GM21723 (cell line): ENCODE measurements at regions not wholly inside any gene's neighbourhood (a gene's known extent, or its start where the extent isn't known, plus 50 kb on each side); places are given as distances from the start of the nearest gene placed in this dataset.
A peak's percentile ranks its signal among the peaks of the same experiment; 100 is the strongest.

ENCODE experiments used
- ATAC-seq: cut with Tn5 transposase; IDR thresholded peaks from one replicate; pipeline ENCODE4 v1.9.1; 2021; ENCODE audit warnings: mild to moderate bottlenecking, moderate library complexity; ENCODE audit not compliant: unreplicated experiment

DNA sequence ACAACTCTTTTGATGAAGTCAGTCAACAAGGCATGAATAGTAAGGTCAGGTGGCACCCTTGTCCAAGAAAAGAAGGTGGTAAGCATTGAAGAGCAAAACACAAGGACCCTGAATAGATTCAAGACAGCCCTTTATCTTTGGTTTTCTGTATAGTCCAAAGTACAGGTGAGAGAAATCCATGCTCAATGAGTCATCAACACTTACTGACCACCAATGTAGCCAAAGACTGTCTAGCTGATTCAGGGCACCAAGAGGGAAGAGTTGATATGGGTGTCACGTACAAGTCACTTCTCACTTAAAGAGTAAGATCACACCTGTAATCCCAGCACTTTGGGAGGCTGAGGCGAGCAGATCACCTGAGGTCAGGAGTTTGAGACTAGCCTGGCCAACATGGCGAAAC, 528.3 kb downstream of the CD83 start:
- ATAC-seq = no peak

DNA sequence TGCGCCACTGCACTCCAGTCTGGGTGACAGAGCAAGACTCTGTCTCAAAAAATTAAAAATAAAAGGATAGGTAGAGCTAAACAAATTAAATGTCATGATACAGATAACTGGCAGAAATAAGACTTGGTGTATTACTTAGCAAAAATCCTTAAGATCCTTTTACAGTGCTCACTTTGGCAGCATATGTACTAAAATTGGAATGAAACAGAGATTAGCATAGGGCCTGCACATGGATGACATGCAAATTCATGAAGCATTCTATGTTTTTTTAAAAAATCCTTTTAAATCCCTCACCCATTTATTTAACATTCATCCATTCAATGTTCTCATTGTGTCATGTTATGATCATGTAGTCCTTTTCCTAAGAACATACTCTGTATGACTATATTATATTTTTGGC, 528.8 kb downstream of the CD83 start:
- ATAC-seq = no peak

DNA sequence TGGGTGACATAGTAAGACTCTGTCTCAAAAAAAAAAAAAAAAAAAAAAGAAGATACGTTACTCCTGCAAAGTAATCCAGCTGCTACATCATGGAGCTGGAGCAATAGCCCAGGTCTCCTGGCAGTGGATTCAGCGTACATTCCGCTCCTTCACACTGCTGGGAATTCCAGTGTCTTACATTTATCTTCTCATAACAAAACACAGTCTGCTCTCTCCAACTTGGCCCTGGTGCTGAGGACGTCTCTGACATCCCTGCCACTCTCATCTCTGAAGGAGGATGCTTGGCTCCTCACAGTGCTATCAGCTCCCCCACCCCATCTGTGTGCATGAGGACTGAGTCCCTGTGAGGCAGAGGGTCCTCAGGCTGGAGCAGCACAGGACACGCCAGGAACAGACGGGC, 529.8 kb downstream of the CD83 start:
- no peak for ATAC-seq

DNA sequence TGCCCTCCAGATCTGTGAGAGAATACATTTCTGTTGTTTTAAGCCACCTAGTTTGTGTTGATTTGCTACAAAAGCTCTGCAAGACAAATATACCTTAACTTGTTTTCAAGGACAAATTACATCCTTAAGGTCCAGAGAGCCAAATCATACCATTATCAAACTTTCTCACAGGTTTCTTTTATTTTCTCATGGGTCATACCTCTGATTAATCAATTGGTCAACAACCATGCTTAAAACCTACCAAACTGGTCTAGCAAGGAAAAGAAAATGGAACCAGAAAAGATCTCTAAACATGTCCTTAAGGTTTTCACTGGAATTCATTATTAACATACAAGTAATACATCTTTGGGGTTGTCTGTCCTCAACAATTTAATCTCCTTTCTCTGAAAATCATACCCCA, 535.0 kb downstream of the CD83 start:
- ATAC-seq = no peak

DNA sequence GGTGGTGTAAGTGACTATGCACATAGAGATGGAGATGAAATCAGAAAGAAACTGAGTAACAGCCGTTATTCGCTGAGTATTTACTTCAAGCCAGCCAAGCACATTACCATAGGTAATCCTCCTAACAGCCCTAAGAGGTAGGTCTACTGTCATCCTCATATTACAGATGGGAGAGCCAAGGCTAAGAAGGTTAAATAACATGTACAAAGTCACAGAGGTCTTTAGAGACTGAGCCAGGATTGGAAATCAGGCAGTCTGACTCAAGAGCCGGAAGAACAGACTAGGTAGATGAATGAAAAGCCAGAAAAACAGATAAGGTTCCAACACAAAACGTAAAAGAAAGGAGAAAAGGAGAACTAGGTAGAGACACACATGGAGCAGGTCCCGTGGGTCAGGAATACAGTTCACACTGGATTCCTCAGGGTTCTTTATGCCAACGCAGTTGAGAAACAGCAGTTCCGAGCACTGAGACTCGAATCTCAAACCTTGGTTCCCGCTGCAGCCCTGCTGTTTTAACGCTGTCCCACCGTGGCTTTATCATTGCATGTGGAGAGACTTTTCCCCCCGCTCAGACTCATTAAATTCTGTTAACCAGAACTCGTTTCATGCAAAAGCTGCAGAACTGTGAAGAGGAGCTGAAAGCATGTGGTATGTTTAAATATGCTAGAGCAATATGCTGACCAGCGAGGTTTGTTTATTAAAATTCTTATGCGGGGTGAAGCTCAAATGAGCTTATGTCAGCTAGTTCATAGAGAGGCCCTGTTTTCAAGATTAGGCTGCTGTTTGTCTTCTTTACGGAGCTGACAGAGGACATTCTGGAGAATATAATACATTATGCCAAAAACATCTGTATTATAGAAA, 537.9 kb downstream of the CD83 start:
- ATAC-seq = no peak

DNA sequence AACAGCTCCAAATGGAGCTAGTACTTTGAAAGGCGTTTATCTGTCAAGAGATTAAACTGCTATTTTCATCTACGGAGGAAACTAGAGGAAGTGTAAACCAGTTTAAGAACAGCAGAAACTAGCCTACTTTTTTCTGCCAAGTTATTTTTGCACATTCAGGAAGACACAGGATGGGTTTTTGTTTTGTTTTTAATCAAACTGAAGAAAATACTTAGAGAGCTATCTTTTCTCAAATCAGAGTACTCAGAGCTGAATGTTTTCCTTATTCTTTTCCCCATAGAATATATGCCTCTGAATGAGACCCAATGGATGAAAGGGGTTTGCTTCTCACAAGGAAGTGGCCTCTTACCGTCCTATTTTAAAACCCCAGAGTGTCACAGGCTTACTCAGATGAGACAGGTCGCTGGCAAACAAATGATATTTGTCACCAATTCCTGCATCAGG, 538.5 kb downstream of the CD83 start:
- ATAC-seq = no peak

DNA sequence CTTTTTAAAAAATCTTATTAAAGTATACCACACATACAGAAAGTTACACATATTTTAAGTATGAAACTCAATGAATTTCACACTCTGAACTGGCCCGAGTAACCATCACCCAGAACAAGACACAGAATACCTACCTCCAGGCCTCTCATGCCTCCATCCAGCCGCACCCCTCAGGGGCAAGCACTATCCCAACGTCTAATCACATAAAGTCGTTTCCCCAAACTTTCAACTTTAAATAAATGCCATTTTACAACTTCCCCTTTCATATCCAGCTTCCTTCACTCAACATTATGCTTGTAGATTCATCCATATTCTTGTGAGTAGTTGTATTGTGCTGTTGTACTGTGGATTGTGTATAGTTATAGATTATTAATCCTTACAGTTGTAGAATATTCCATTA, 539.1 kb downstream of the CD83 start:
- no peak for ATAC-seq

DNA sequence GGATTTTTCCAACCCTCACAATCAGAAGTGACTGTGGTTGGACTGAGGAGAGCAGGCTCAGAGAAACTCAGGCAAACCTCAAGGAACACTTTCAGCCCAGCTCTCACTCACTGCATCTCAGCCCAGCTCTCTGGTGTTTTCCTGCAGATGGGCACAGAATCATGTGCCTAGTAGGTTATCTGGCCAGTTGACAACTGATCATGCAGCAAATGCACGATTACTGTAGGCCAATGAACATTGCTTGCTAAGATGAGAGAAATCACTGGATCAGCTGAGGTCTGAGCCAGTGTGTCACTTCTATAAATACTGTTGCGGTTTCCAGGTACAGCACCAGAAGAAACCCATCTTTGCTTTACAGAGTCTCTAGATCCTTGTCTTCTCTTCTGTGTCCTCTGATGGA, 540.5 kb downstream of the CD83 start:
- no peak for ATAC-seq

DNA sequence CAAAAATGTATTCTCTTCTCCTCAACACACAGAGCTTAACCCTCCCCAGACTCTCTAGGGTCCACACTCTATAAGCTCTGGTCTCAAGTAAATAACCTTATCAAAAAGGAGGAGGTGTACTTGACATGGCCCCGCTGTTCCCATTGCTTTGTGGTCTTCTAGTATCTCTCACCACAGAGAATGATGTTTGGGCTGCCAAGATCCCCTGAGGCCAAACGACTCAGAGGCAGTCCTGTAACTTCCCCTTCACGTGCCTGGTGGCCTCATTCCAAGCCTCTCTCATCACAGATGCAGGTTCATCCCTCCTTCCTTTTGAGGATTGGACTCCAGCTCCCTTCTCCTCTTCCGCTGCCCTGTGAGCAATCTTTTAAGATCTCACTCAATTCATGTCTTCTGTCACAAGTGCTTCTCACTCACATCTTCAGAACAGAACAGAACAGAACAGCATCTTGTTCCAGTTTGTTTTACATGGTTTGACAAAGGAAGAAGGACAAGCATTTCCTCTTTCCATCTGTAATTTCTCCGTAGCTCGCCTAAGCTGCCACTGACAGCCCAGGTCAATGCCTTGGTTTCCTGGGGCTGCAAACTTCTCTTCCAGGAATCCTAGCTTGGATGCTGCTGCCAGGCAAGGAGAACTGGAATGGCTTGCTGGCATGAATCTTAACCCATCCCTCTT, 541.5 kb downstream of the CD83 start:
- ATAC-seq = no peak

DNA sequence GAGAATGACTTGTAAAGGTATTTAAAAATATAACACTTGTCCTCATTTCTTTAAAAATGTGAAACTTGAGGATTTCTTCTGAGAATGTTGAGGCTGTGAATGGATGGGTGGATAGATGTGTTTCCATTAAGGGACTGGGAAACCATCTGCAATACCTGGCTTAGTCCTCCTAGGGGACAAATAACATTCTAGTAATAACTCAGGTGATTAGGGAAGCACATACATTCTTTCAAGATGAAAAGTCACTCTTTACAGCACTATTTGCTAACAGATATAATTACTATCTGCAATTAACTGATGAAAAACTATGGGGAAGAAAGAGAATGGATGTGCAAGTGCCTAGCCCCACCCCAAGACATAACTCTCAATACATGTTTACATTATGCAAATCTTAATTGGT, 542.3 kb downstream of the CD83 start:
- ATAC-seq = no peak

DNA sequence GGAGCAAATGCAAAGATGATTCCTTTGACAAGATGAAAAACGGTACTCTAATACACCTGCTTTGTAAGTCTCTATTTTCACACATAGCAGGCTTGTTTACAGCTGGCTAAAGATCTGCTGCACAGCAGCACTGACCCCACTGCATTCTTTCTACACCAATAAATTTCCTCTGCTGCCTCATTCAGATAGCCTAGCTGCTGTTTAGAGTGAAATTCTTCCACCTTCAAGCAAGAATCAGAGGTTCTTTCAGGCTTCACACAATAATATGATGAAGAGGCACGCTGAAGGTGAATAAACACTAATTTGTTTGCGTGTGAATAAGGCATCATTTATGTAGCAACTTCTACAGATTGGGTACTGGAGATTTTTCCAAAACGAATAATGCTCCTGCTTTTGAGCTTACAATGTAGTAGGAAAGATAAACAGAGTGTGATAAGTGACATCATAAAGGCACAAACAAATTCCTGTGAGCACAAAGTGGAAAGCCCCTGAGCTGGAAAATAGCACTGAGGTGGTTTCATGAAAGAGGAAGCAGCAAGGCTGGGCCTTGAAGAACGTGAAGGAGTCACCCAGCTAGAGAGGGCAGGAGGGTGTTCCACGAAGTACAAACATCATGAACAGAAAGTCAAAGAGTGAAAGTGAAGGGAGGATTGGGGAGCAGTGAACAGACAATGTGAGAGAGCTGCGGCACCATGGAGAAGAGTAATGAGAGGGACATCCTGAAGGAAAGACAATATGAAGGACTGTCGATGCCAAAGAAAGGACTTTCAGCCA, 543.4 kb downstream of the CD83 start:
- ATAC-seq = peak; percentile 49

DNA sequence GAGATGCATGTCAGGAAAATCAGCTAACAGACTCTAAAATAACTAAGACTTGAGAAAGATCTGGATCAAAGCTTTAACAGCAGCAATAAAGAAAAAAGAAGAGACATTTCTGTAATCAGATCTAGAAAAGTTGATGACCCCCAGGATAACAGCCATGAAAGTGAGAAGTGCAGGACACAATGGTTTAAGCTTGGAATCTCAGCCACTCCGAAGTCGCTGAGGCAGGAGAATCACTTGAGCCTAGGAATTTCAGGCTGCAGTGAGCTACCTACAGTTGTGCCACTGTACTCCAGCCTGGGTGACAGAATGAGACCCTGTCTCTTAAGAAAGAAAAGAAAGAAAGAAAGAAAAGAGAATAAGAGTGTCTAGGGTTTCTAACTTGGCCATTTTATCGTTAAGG, 544.1 kb downstream of the CD83 start:
- ATAC-seq = no peak

DNA sequence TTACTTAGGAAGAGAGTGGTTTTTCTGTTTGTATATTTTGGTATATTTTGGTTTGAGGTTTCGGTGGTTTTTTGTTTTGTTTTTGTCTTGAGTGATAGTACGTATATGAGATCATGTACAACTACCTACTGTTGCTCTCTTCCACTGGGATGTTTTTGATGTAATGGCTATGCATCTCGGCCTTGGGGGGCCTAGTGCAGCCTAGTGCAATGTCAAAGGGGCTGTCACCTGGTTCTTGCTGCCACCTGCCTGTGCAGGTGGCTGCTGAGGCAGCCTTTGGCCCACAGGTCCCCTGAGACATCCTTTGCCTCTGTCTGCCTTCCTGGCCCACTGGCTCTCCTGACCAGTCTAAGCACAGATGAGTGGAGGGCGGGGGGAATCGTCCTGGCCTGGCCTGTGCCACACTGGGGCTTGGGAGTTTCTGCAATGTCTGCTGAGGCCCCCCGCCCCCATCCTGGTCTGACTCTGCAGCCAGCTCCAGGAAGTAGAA, 546.6 kb downstream of the CD83 start:
- peak; percentile 68 for ATAC-seq

DNA sequence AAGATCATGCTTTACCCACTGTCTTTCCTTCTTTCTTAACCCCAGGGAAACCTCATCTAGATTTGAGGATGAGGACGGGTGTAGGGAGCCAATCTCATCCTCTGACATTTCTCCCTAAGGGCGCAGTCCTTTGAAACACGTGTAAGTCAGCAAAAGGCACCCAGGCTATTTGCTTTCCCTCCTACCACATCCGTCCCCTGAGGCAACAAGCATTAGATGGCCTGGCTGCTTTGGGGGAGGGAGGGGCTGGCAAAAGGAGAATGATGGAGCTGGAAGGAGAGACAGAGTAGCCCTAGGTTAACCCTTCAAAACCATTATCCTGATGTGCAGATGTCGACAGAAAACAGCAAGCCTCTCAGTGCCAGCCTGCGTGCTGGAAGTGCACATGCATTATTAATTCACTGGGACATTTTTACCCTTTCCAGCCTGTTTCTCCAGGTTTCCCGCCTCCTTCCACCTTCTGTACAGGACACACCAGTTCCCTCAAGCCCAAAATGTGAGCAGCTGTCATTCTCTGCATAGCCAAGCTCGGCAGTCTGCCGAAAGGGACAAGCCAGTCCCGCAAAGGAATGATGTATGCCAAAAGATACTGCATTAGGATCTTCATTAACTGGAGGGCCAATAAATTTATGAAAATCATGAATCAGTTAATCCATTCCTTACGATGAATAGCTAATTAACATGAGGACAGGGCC, 547.2 kb downstream of the CD83 start:
- ATAC-seq = peak; percentile 13

DNA sequence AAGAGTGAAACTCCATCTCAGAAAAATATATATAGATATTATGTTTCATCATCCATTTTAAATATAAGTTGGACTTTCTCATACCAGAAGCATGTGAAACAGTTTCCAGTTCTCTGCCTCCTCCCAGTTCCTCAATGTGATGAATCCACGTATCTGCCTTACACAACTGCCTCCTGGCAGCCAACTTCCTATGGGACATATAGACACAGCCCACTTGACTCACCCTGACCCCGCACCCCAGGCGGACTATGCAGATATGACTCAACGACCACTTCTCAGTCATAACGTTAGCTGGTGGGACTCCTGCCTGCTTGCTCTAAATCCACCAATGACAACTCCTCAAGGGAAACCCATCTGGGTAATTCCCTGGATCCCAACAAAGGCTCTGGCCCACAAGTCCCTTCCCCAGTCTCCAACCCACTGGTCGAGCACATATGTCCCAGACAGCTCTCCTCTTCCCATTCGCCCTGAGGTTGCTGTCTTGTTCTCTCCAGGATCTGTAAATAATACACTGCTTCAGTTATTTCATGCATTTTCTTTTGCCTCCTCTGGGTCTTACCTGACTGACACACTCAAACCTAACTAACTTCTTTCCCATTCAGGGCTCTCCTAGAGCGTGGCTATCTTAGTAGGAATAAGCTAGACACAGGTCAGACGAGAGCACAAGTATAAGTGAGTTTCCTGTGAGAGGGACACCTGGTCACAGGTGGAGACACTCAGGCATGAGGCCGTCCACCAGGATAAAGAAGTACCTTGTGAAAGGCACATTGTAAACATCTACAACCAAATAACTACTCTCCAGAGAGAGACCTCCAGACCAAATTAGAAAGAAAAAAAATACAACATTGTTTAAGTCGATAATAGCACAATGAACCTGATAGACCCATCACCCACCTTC, 548.5 kb downstream of the CD83 start:
- ATAC-seq = no peak

DNA sequence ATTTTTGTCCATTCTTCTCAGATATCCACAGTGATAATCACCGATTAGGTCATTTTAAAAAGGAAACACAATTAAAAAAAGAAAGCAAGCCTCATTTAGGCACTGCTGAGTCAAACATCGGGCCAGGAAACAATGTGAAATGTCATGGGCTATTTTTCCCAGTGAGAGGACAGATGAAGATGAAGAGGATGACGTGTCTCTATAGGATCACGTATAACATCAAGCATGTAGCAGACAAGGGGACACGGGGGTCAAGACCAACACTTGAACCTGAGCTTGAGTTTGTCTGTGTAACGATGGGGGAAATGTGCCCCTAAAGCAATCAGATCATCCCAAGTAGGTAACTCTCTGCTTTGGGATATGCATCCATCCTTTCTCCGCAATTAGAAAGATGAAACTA, 553.2 kb downstream of the CD83 start:
- ATAC-seq = no peak

DNA sequence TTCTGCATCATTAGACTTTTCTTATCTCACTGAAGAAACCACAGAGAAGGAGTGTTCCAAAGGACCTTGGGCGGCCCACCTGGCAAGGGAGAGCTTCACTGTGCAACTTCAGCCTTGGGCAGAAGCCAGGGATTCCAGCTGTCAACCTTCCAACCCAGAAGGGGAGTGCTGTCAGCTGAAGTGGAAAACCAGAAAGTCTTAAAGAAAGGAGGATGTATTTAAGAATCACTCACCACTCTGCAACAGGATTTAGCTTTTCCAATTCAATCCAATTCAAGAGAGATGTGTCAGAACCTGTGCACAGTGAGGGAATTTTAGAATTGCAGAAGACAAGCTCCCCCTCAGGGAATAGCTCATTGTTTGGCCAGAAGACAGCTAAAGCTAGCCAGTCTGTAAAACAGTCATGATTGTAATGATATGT, 553.7 kb downstream of the CD83 start:
- ATAC-seq = no peak

DNA sequence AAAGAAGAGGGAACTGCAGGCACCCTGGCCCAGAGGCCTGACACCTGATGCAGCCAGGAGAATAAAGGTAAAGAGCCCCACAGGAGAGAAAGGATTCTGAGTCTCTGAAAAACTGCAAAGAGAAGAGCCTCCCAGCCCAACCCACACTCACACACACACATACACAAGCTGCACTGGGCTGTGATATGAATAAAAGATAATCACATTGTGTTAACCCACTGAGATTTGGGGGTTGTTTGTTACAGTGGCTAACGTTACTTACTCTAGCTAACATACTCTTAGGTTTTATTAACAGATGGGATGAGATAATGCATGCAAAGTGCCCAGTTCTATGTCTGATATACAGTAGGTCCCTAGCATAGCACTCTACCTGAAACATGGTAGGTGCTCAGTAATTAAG, 554.4 kb downstream of the CD83 start:
- ATAC-seq = no peak

DNA sequence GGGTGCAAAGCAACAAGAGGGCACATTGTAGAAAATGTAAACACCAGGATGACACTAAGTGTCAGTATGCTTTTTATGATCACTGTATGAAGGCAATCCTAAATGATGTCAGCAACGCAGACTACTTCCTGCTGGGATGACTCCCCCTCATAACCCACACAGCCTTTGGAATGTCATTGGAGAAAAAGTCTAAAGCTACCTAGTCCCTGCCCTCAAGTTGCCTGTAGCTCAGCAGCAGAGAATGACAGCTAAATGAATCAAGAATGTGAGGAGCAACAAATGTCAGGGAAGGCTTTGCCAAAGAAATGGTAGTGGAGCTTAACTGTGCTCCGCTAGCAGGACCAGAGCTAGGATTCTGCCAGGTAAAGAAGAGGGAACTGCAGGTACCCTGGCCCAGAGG, 555.6 kb downstream of the CD83 start:
- ATAC-seq = no peak

DNA sequence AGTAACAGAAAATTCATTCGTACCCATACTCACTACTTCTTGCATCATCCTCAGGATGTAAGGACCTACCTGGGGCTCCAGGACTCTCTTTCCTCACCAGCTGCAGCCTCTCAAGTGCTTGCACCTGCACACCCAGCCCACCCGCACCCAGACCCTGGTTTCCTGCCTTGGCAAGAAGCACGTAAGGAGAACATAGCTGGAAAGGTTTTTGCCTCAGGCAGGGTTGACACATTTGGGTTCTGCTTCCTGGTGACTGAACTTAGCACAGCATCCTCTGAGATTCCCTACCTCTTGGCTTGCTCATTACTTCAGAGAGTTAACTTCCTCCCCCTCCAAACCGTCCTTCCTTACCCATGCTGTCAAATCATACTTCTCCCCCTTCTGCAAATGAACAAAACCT, 556.9 kb downstream of the CD83 start:
- ATAC-seq = no peak
